HG03159 (cell line): ENCODE measurements at regions not wholly inside any gene's neighbourhood (a gene's known extent, or its start where the extent isn't known, plus 50 kb on each side); places are given as distances from the start of the nearest gene placed in this dataset.
A peak's percentile ranks its signal among the peaks of the same experiment; 100 is the strongest.
"Not testable (repeated sequence)": the region's sequence is repeated elsewhere in the genome, so short reads cannot be mapped to it uniquely, and the experiment has no call there.

Source experiments
- ATAC-seq: cut with Tn5 transposase; IDR thresholded peaks from one replicate; pipeline ENCODE4 v1.9.1; 2021; ENCODE audit warnings: mild to moderate bottlenecking, moderate library complexity; ENCODE audit not compliant: unreplicated experiment

- ATAC-seq = no peak
These were observed 372.1 kb upstream of the TMEFF2 start for GRCh38 chr2:192566863-192567262.

- ATAC-seq = no peak
These were observed 365.6 kb upstream of the TMEFF2 start for GRCh38 chr2:192560326-192560725.

GRCh38 chr2:192559587-192559986 is 364.9 kb upstream of the TMEFF2 start:
- no peak for ATAC-seq

GRCh38 chr2:192558637-192559036 is 363.9 kb upstream of the TMEFF2 start:
- no peak for ATAC-seq

GRCh38 chr2:192555740-192556139 is 361.0 kb upstream of the TMEFF2 start:
- no peak for ATAC-seq

GRCh38 chr2:192551760-192552159 is 357.0 kb upstream of the TMEFF2 start:
- ATAC-seq = no peak

- ATAC-seq = no peak
These were observed 351.8 kb upstream of the TMEFF2 start for GRCh38 chr2:192546565-192546964.

GRCh38 chr2:192544371-192544955 is 349.7 kb upstream of the TMEFF2 start:
- ATAC-seq = no peak

GRCh38 chr2:192542148-192543066 is 347.7 kb upstream of the TMEFF2 start:
- ATAC-seq = not testable (repeated sequence)

- no peak for ATAC-seq
These were observed 344.6 kb upstream of the TMEFF2 start for GRCh38 chr2:192539306-192539705.

GRCh38 chr2:192536922-192537624 is 342.3 kb upstream of the TMEFF2 start:
- no peak for ATAC-seq

GRCh38 chr2:192535956-192536921 is 341.5 kb upstream of the TMEFF2 start:
- ATAC-seq = no peak

- ATAC-seq = no peak
These were observed 339.3 kb upstream of the TMEFF2 start for GRCh38 chr2:192534072-192534471.

GRCh38 chr2:192524642-192525251 is 330.0 kb upstream of the TMEFF2 start:
- ATAC-seq = not testable (repeated sequence)

GRCh38 chr2:192524214-192524613 is 329.5 kb upstream of the TMEFF2 start:
- not testable (repeated sequence) for ATAC-seq

- ATAC-seq = no peak
These were observed 321.2 kb upstream of the TMEFF2 start for GRCh38 chr2:192515937-192516336.

GRCh38 chr2:192513575-192513974 is 318.8 kb upstream of the TMEFF2 start:
- no peak for ATAC-seq

GRCh38 chr2:192507836-192508450 is 313.2 kb upstream of the TMEFF2 start:
- not testable (repeated sequence) for ATAC-seq

- peak; percentile 47 for ATAC-seq
These were observed 305.9 kb upstream of the TMEFF2 start for GRCh38 chr2:192500550-192501200.
